Endodermal cell (in vitro differentiated cells): ENCODE measurements at regions not wholly inside any gene's neighbourhood (a gene's known extent, or its start where the extent isn't known, plus 50 kb on each side); places are given as distances from the start of the nearest gene placed in this dataset.

Experiments used
- DNase-seq: peaks from one replicate; pipeline ENCODE4 v3.0.0-alpha.2; 2017
- H3K27ac ChIP-seq: 2 replicates; pipeline ENCODE4 v1.5.1; 2013; ENCODE audit warnings: mild to moderate bottlenecking, low read depth, low read length, moderate library complexity
- H3K27me3 ChIP-seq: 2 replicates; pipeline ENCODE4 v1.6.1; 2013; ENCODE audit warnings: mild to moderate bottlenecking, low read length, moderate library complexity; ENCODE audit not compliant: insufficient read depth, control insufficient read depth, poor library complexity, severe bottlenecking
- H3K36me3 ChIP-seq: 2 replicates; pipeline ENCODE4 v1.7.0; 2013; ENCODE audit warnings: mild to moderate bottlenecking, low read length, moderate library complexity; ENCODE audit not compliant: control insufficient read depth, insufficient read depth
- H3K4me1 ChIP-seq: one replicate; pipeline ENCODE4 v1.7.0; 2013; ENCODE audit warnings: low read length; ENCODE audit not compliant: control insufficient read depth, insufficient read depth
- H3K4me3 ChIP-seq: 2 replicates; pipeline ENCODE4 v1.5.1; 2013; ENCODE audit warnings: mild to moderate bottlenecking, low read length, moderate library complexity
- H3K9ac ChIP-seq: 2 replicates; pipeline ENCODE4 v1.6.1; 2013; ENCODE audit warnings: mild to moderate bottlenecking, low read length, moderate library complexity; ENCODE audit not compliant: poor library complexity, severe bottlenecking; ENCODE audit errors: extremely low read depth
- H3K9me3 ChIP-seq: 2 replicates; pipeline ENCODE4 v1.6.1; 2013; ENCODE audit warnings: mild to moderate bottlenecking, low read length, moderate library complexity; ENCODE audit not compliant: control insufficient read depth
- H3K27ac Mint-ChIP-seq: 2 replicates; pipeline ENCODE4 v1.8.0; 2020; ENCODE audit warnings: mixed read lengths
- H3K27me3 Mint-ChIP-seq: 2 replicates; pipeline ENCODE4 v1.8.0; 2021; ENCODE audit warnings: mild to moderate bottlenecking, mixed read lengths; ENCODE audit not compliant: insufficient read depth
- H3K36me3 Mint-ChIP-seq: 2 replicates; pipeline ENCODE4 v1.8.0; 2020; ENCODE audit warnings: low read depth, mixed read lengths
- H3K4me1 Mint-ChIP-seq: 2 replicates; pipeline ENCODE4 v1.8.0; 2020; ENCODE audit warnings: mixed read lengths
- H3K4me3 Mint-ChIP-seq: 2 replicates; pipeline ENCODE4 v1.8.0; 2020; ENCODE audit warnings: mild to moderate bottlenecking, moderate library complexity, mixed read lengths
- H3K9me3 Mint-ChIP-seq: 2 replicates; pipeline ENCODE4 v1.8.0; 2020; ENCODE audit warnings: mild to moderate bottlenecking, mixed read lengths
- WGBS, 2 experiments: methylation state at CpG; one replicate each; pipeline versions ENCODE4 v1.1.5 to v1.1.7; 2013; ENCODE audit warnings: missing lambda C conversion rate in 2 of 2, mixed read lengths in 1 of 2; ENCODE audit not compliant: insufficient coverage in 1 of 2, insufficient read length in 1 of 2; 5-methylcytosine and 5-hydroxymethylcytosine counted together
- TF ChIP-seq, protein P1 (sequence below): fragments of 200-600 bp; sonication (generic); conservative IDR thresholded peaks from 2 replicates; pipeline ENCODE4 v1.5.0; 2021; ENCODE audit warnings: antibody characterized with exemption, mild to moderate bottlenecking

DNA sequence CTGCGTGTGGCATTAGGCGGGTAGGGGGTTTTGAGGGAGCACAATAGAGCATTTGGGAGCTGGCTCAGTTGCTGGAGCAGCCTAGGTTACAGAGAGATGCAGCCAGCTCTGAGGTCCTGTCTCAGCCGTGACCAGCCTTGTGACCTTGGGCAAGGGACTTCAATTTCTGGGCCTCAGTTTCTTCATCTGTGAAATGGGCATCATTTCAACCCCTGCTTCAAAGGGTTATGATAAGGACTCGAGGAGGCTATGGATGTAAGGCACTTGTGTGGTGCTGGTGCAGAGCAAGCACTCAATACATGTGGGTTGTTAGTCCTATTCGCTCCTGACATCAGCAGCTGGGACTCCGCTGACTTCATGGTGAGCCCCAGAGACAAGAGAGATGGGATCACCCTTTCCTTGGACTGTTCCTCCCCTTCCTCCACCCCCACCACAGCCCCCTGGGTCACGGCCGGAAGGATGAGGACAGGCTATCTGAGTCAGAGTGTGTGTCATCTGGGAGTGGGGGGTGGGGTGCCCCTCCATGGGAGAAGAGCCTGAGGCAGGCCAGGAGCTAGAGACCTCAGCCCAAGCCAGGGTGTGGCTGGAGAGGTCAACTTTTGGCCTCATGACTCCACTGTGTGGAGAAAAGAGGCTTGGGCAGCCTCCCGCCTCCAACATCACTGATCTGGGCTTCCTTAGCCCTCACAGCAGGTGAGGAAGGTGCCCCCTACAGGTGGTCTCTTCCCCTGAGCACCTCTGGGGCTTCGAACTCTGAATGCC lies 71.4 kb upstream of the ZBTB40 start:
- no peaks in the 10 kb centered on the region for H3K36me3 Mint-ChIP-seq
- Histone ChIP-seq H3K4me3 (no peak overlapping the region), H3K4me1 (no peaks in the 10 kb centered on the region), H3K36me3 (no peaks in the 10 kb centered on the region), H3K9ac (no peak overlapping the region), H3K27ac (no peak overlapping the region), H3K27me3 (no peaks in the 10 kb centered on the region), H3K9me3 (no peaks in the 10 kb centered on the region)
- 83 to 94% methylated on average over 3 to 10 of the region's 10 CpGs for WGBS, 2 experiments
- H3K4me3 Mint-ChIP-seq = no peak overlapping the region
- no peaks in the 10 kb centered on the region for H3K9me3 Mint-ChIP-seq
- H3K4me1 Mint-ChIP-seq = peaks cover 5% of the 10 kb centered on the region
- no peak for DNase-seq
- H3K27me3 Mint-ChIP-seq = no peaks in the 10 kb centered on the region
- TF ChIP-seq, protein P1, sequence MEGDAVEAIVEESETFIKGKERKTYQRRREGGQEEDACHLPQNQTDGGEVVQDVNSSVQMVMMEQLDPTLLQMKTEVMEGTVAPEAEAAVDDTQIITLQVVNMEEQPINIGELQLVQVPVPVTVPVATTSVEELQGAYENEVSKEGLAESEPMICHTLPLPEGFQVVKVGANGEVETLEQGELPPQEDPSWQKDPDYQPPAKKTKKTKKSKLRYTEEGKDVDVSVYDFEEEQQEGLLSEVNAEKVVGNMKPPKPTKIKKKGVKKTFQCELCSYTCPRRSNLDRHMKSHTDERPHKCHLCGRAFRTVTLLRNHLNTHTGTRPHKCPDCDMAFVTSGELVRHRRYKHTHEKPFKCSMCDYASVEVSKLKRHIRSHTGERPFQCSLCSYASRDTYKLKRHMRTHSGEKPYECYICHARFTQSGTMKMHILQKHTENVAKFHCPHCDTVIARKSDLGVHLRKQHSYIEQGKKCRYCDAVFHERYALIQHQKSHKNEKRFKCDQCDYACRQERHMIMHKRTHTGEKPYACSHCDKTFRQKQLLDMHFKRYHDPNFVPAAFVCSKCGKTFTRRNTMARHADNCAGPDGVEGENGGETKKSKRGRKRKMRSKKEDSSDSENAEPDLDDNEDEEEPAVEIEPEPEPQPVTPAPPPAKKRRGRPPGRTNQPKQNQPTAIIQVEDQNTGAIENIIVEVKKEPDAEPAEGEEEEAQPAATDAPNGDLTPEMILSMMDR = peak; percentile 35
- no peak overlapping the region for H3K27ac Mint-ChIP-seq

DNA sequence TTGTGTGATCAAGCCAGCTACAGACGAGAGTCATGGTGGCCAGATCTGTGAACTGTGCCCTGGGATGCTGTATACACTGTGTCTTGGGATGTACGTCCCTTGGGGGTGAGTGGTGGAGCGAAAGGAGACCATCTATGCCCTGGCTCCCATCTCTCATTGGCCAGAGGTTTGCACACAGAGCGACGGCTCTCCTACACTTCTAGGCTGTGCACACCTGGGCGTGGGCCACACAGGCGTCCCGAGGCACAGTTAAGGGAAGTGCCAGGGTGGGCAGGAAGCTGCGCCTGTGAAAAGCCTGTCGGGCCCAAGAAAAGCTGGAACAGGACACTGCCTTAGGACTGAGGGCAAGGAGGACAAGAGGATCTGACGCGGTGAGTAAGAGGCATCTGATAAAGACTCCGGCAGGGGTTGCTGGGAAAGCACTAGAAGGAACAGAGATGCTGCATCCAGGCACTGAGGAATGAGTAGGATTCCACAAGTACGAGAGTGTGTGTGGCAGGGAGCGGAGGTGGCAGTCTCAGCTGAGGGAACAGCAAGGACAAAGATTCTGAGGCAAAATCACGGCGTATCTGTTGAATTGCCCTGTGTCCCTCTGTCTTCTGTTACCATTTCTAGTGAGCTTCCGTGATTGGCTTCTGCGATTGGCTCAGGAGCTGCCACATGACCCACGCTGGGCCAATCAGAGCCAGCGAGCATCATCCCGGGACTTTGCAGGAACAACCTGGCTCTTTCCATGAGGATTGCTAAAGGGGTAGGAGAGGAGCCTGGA lies 67.9 kb upstream of the ZBTB40 start:
- Histone ChIP-seq H3K4me1 (no peaks in the 10 kb centered on the region), H3K36me3 (no peaks in the 10 kb centered on the region), H3K9me3 (no peaks in the 10 kb centered on the region), H3K4me3 (no peak overlapping the region), H3K27ac (no peak overlapping the region), H3K9ac (no peak overlapping the region), H3K27me3 (no peaks in the 10 kb centered on the region)
- Mint-ChIP-seq H3K9me3 (no peaks in the 10 kb centered on the region), H3K4me3 (no peak overlapping the region), H3K4me1 (no peaks in the 10 kb centered on the region), H3K36me3 (no peaks in the 10 kb centered on the region), H3K27ac (no peak overlapping the region), H3K27me3 (no peaks in the 10 kb centered on the region)
- TF ChIP-seq, protein P1 = no peak
- DNase-seq = peak; percentile 71
- 93 to 95% methylated on average over 18 to 22 of the region's 22 CpGs for WGBS, 2 experiments

DNA sequence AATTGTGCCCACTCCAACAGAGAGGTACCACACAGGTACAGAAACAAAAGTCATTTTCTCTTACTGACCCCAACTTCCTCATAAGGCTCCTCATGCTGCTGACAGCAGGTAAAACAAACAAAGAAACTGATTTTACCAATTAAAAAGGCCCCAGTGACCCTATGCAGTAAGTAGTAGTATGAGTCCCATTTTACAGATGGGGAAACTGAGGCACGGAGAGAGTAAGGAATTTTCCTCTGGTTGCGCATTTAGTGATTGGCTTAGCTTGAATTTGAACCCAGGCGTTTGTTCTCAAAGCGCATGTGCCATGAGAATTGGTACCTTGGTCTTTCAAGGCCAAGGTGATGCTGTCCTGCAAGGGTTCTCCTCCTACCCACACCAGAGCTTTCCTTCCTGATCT lies 66.1 kb upstream of the ZBTB40 start:
- WGBS, 2 experiments = 77 to 84% methylated on average over 4 of the region's 4 CpGs
- TF ChIP-seq, protein P1 = no peak
- no peaks in the 10 kb centered on the region for H3K4me1 Mint-ChIP-seq
- H3K27ac Mint-ChIP-seq = no peak overlapping the region
- H3K36me3 ChIP-seq = no peaks in the 10 kb centered on the region
- no peak overlapping the region for H3K9ac ChIP-seq
- no peaks in the 10 kb centered on the region for H3K27me3 ChIP-seq
- no peaks in the 10 kb centered on the region for H3K9me3 Mint-ChIP-seq
- DNase-seq = no peak
- H3K36me3 Mint-ChIP-seq = no peaks in the 10 kb centered on the region
- H3K4me3 ChIP-seq = no peak overlapping the region
- H3K27me3 Mint-ChIP-seq = no peaks in the 10 kb centered on the region
- H3K4me1 ChIP-seq = no peaks in the 10 kb centered on the region
- no peak overlapping the region for H3K4me3 Mint-ChIP-seq
- no peaks in the 10 kb centered on the region for H3K9me3 ChIP-seq
- H3K27ac ChIP-seq = no peak overlapping the region
